Loucy (cell line): ENCODE measurements at regions not wholly inside any gene's neighbourhood (a gene's known extent, or its start where the extent isn't known, plus 50 kb on each side); places are given as distances from the start of the nearest gene placed in this dataset.

Source experiments
- CTCF ChIP-seq: fragments of 200-600 bp; sonication (generic); conservative IDR thresholded peaks from 2 replicates; pipeline ENCODE4 v1.5.1; 2014; ENCODE audit warnings: mild to moderate bottlenecking, antibody characterized with exemption, low read length
- EZH2phosphoT487 ChIP-seq: fragments of 200-600 bp; IDR thresholded peaks from 2 replicates; pipeline ENCODE4 v1.6.1; 2018; ENCODE audit warnings: antibody characterized with exemption, mild to moderate bottlenecking, moderate library complexity, borderline replicate concordance

- TF ChIP-seq CTCF: no peak
- no peak for TF ChIP-seq EZH2phosphoT487
Observed at GRCh38 chr5:110070836-110071235, 381.1 kb downstream of the MAN2A1 start.
